ENCODE measurements at regions not wholly inside any gene's neighbourhood (a gene's known extent, or its start where the extent isn't known, plus 50 kb on each side); places are given as distances from the start of the nearest gene placed in this dataset.
"Not testable (repeated sequence)": the region's sequence is repeated elsewhere in the genome, so short reads cannot be mapped to it uniquely, and the experiment has no call there.

DNA sequence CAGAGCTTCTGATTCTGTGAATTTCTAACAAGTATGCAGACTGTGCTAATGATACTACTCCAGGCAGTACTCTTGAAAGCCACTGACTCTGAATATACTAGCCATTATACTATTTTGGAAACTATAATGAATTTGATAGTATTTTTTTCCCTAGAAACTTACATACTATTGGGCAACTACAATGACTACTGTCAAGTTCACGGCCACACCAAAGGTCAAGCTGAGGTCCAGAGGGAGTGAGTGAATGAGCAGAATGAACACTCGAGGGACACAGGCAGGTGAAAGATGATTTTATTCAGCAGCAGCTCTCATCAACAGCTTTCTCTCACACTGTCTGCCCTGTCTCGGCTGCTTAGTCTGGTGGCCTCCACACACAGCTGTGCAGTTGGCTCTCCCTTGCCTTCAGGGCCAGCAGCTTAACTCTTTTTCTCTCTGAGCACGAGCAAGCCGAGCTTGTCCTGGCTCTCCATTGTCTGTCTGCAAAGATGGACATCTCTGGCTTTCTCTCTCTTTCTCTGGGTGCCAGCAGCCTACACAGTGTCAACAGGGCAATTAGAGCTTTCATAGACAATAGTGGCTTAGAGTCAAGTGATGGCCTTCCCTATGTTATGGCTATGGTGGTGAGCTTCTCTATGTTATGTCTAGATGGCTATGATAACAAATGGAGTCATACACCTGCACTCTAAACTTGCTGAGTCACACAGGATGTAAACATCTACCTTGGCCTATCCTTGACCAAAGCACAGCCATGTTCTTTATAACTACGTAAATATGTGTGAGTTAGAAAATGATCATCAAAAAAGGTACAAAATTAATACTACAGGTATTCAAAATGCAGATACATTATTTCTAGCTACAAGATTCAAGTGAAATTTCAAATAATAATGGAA is 362.4 kb downstream of the CGGBP1 start:
- Histone ChIP-seq H3K4me1 (ENCODE audit: insufficient read depth, low read length) (no peaks in the 10 kb centered on the region), H3K36me3 (ENCODE audit: insufficient read depth, low read length) (no peaks in the 10 kb centered on the region), H3K9ac (ENCODE audit: low read depth, low read length) (no peak overlapping the region), H3K9me3 (ENCODE audit: control insufficient read depth, insufficient read depth, low read length) (peaks cover 5% of the 10 kb centered on the region; the same call in 1 of the 2 replicates)

DNA sequence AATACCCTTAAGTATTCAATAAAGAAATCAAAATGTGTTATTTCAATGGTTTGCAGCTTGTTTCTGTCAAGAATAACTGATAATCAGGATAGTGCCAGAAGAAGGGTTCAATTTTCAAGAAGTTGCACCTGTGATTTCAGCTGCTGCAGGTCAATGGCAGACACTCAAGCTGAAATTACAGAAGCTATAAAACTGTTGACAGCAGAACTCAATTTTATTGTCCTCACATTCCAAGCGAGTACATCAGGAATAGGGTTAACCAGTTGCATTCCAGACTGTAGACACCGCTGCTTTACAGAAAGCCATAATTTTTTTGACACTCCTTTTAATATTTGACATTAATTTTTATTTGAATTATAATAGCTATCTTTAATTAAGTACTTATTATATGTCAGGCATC is 364.1 kb downstream of the CGGBP1 start:
- Histone ChIP-seq H3K9me3 (ENCODE audit: control insufficient read depth, insufficient read depth, low read length) (peaks cover 5% of the 10 kb centered on the region; the same call in 1 of the 2 replicates), H3K4me1 (ENCODE audit: insufficient read depth, low read length) (no peaks in the 10 kb centered on the region), H3K36me3 (ENCODE audit: insufficient read depth, low read length) (no peaks in the 10 kb centered on the region), H3K9ac (ENCODE audit: low read depth, low read length) (no peak overlapping the region)

DNA sequence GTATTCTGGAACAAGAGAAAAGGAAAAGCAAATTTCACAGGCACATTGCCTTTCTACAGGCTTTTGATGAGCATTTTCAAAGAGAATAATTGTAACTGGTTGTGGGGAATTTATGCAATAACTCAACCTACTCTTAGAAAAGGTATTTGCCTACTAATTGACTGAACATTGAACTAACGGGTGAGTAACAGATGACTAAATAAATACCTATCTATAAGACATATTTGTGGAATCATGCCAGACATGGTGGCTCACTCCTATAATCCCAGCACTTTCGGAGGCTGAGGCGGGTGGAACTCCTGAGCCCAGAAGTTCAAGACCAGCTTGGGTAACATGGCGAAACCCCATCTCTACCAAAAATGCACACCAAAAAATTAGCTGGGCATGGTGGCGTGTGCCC is 367.7 kb downstream of the CGGBP1 start:
- Histone ChIP-seq H3K9me3 (ENCODE audit: control insufficient read depth, insufficient read depth, low read length) (no peaks in the 10 kb centered on the region), H3K9ac (ENCODE audit: low read depth, low read length) (no peak overlapping the region), H3K36me3 (ENCODE audit: insufficient read depth, low read length) (no peaks in the 10 kb centered on the region), H3K4me1 (ENCODE audit: insufficient read depth, low read length) (no peaks in the 10 kb centered on the region)

DNA sequence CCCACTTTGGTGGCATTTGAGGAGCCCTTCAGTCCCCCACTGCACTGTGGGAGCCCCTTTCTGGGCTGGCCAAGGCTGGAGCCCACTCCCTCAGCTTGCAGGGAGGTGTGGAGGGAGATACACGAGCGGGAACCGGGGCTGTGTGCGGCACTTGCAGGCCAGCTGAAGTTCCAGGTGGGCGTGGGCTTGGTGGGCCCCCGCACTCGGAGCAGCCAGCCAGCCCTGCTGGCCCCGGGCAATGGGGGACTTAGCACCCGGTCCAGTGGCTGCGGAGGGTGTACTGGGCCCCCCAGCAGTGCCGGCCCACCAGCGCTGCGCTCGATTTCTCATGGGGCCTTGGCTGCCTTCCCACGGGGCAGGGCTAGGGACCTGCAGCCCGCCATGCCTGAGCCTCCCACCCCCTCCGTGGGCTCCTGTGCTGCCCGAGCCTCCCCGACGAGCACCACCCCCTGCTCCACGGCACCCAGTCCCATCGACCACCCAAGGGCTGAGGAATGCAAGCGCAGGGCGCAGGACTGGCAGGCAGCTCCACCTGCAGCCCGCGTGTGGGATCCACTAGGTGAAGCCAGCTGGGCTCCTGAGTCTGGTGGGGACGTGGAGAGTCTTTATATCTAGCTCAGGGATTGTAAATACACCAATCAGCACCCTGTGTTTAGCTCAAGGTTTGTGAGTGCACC is 379.7 kb downstream of the CGGBP1 start:
- H3K9ac ChIP-seq (ENCODE audit: low read depth, low read length); H3K36me3 ChIP-seq (ENCODE audit: insufficient read depth, low read length); H3K9me3 ChIP-seq (ENCODE audit: control insufficient read depth, insufficient read depth, low read length); H3K4me1 ChIP-seq (ENCODE audit: insufficient read depth, low read length): not testable (repeated sequence)

DNA sequence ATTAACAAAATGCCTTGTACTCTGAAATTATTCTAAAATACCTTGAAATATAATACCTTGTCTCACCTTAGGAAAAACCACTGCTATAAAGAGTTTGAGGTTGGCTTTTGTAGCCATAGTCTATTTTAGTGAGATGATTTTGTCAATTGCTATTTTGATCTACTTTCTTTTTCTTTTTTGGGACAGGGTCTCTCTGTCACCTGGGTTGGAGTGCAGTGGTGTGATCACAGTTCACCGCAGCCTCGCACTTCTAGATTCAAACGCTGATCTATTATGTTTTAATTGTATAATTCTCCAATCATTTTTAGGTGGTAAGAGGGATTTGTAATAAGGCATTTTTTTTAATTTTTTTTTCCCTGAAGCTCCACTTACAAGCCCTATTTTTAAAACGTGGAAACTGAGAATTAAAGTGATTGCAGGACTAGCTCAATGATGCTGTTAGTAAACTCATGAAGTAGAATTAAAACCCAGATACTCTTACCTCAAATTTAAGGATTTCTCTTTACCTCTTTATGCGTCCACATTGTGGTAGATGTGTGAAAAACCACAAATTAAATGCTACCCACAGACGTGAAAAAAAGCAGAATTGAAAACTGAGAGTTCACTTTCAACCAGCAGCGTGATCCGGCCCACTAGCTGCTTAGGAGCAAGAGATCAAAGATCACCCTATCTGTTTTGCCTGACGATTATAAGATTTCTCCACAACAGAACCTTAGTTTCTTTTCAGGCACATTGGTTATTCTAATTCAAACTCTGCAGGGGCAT is 384.2 kb downstream of the CGGBP1 start:
- no peaks in the 10 kb centered on the region for H3K9me3 ChIP-seq (ENCODE audit: control insufficient read depth, insufficient read depth, low read length)
- no peaks in the 10 kb centered on the region for H3K4me1 ChIP-seq (ENCODE audit: insufficient read depth, low read length)
- no peaks in the 10 kb centered on the region for H3K36me3 ChIP-seq (ENCODE audit: insufficient read depth, low read length)
- H3K9ac ChIP-seq (ENCODE audit: low read depth, low read length) = no peak overlapping the region

DNA sequence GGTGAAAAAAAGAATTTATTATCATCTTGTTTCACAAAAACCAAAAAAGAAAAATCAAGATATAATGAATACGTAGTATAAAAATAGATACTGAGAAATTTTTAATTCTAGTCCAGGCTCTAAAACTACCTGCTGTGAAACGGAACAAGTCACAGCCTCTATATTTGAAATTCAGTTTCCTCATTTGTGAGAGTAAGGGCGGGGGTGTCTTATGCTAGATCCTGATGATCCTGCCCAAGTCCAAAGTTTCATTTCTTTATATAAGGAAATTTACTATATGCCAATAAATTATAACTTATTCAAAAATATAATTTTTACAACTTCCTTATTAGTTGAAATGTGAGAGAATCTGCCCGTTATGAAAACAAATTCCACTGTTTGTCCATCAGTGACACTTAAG is 385.7 kb downstream of the CGGBP1 start:
- H3K9ac ChIP-seq (ENCODE audit: low read depth, low read length) = no peak overlapping the region
- H3K9me3 ChIP-seq (ENCODE audit: control insufficient read depth, insufficient read depth, low read length) = no peaks in the 10 kb centered on the region
- no peaks in the 10 kb centered on the region for H3K4me1 ChIP-seq (ENCODE audit: insufficient read depth, low read length)
- H3K36me3 ChIP-seq (ENCODE audit: insufficient read depth, low read length) = no peaks in the 10 kb centered on the region

DNA sequence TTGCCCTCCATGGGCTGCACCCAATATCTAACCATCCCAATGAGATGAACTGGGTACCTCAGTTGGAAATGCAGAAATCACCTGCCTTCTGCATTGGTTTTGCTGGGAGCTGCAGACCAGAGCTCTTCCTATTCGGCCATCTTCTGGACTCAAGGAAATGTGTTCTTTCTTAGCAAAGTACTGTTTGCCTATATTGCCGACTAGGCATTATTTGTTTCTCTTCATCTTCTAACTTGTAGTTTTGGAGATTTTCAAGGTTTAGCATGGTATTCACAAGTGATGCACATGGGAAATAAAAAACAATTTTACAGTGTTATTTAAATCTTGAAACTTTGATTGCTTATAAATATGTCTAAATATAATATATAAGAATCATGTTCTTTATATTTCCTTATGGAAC is 377.8 kb upstream of the POU1F1 start:
- Histone ChIP-seq H3K9ac (ENCODE audit: low read depth, low read length) (no peak overlapping the region), H3K9me3 (ENCODE audit: control insufficient read depth, insufficient read depth, low read length) (no peaks in the 10 kb centered on the region), H3K36me3 (ENCODE audit: insufficient read depth, low read length) (no peaks in the 10 kb centered on the region), H3K4me1 (ENCODE audit: insufficient read depth, low read length) (no peaks in the 10 kb centered on the region)

DNA sequence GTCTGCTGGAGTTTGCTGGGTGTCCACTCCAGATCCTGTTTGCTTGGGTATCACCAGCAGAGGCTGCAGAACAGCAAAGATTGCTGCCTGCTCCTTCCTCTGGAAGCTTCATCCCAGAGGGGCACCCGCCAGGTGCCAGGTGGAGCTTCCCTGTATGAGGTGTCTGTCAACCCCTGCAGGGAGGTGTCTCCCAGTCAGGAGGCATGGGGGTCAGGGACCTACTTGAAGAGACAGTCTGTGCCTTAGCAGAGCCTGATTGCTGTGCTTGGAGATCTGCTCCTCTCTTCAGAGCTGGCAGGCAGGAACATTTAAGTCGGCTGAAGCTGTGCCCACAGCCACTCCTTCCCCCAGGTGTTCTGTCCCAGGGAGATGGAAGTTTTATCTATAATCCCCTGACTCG is 376.8 kb upstream of the POU1F1 start:
- H3K36me3 ChIP-seq (ENCODE audit: insufficient read depth, low read length); H3K9me3 ChIP-seq (ENCODE audit: control insufficient read depth, insufficient read depth, low read length); H3K9ac ChIP-seq (ENCODE audit: low read depth, low read length); H3K4me1 ChIP-seq (ENCODE audit: insufficient read depth, low read length): not testable (repeated sequence)

DNA sequence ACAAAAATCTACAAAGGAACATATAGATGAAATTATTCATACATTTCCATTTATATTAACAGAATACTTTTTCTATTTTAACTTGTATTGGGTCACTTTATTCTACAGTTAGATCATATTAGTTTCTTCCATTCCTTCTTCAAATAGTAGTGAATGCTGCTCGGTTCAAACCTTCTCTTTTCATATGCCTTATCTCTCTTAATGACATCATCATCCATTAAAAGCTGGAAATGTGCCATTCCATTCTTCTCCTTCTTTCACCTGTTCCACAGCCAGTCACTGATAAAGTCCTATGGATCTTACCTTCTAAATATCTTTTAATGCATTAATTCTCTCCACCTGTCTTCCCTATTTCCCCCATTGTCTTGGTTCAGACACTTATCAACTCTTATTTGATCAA is 358.0 kb upstream of the POU1F1 start:
- no peaks in the 10 kb centered on the region for H3K36me3 ChIP-seq (ENCODE audit: insufficient read depth, low read length)
- no peaks in the 10 kb centered on the region for H3K9me3 ChIP-seq (ENCODE audit: control insufficient read depth, insufficient read depth, low read length)
- no peaks in the 10 kb centered on the region for H3K4me1 ChIP-seq (ENCODE audit: insufficient read depth, low read length)
- H3K9ac ChIP-seq (ENCODE audit: low read depth, low read length) = no peak overlapping the region

DNA sequence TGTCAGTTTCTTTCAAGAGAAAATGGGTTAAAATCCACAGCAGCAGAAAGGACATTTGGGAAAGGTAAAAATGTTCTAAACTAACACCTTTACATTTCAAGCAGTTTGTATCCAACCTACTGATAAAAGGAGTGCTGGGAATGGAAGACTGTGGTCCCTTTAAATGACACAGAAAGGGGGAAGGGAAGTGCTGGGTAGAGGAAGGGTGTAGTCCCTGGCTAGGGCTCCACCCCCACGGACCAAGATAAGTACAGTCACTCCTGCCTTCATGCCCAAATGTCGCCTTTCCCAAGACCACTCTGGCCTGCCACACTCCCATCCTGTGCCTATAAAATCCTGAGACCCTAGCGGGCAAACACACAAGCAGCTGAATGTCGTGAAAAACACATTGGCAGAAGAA is 350.9 kb upstream of the POU1F1 start:
- H3K36me3 ChIP-seq (ENCODE audit: insufficient read depth, low read length) = no peaks in the 10 kb centered on the region
- H3K9me3 ChIP-seq (ENCODE audit: control insufficient read depth, insufficient read depth, low read length) = no peaks in the 10 kb centered on the region
- H3K9ac ChIP-seq (ENCODE audit: low read depth, low read length) = no peak overlapping the region
- no peaks in the 10 kb centered on the region for H3K4me1 ChIP-seq (ENCODE audit: insufficient read depth, low read length)

DNA sequence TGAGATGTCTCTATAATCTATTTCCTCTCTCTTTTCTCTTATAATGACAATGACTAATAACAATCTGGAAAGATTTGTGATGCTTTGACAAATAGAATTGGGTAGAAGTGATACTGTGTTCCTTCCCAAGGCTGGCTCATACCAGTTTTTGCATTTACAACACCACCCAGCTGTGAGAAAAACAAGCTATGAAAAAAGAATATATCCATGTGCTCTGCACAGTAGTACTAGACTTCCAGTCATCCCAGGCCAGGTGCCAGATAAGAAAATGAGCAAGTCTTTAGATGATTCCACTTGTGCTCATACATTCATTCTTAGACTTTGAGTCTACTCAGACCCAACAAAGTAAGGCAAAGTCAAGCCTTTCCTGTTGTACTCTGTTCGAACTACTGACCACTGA is 350.2 kb upstream of the POU1F1 start:
- no peaks in the 10 kb centered on the region for H3K4me1 ChIP-seq (ENCODE audit: insufficient read depth, low read length)
- no peaks in the 10 kb centered on the region for H3K9me3 ChIP-seq (ENCODE audit: control insufficient read depth, insufficient read depth, low read length)
- no peak overlapping the region for H3K9ac ChIP-seq (ENCODE audit: low read depth, low read length)
- H3K36me3 ChIP-seq (ENCODE audit: insufficient read depth, low read length) = no peaks in the 10 kb centered on the region

DNA sequence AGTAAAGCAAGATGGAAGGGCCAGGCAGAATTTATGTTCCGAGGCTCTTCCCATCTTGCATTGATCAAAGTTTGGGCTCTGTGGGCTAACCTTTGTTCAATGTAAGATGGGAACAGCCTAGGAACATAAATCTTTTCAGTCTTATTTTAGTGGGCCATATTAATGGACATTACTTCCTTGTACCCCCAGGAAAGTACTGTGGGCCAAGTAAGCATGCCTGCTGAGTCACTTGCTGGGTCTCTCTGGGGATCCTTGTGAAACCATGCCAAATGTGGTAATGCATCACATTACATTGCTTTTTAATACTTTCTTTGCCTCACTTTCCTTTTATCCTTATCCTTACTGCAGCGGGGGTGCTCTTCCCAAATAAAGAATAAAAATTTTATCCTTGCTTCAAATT is 349.5 kb upstream of the POU1F1 start:
- Histone ChIP-seq H3K9ac (ENCODE audit: low read depth, low read length) (no peak overlapping the region), H3K9me3 (ENCODE audit: control insufficient read depth, insufficient read depth, low read length) (no peaks in the 10 kb centered on the region), H3K36me3 (ENCODE audit: insufficient read depth, low read length) (no peaks in the 10 kb centered on the region), H3K4me1 (ENCODE audit: insufficient read depth, low read length) (no peaks in the 10 kb centered on the region)

DNA sequence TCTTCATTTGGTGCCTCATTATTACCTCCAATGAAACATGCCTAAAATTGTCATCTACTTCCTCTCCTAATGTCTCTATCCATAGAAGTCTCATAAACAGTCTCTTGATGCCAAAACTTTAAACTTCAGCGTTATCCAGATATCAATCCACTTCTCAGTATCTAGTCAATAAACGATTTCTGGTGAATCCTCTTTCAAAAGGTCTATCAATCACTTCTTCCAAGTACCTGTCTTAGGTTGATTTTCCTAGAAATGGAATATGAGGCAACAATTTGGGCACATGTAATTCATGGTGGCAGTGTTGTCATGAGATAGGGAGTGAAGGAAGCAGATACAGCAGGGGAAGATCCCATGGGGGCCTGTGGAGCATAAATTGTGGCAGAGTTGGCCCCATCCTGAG is 348.5 kb upstream of the POU1F1 start:
- H3K36me3 ChIP-seq (ENCODE audit: insufficient read depth, low read length) = no peaks in the 10 kb centered on the region
- H3K4me1 ChIP-seq (ENCODE audit: insufficient read depth, low read length) = no peaks in the 10 kb centered on the region
- H3K9me3 ChIP-seq (ENCODE audit: control insufficient read depth, insufficient read depth, low read length) = no peaks in the 10 kb centered on the region
- no peak overlapping the region for H3K9ac ChIP-seq (ENCODE audit: low read depth, low read length)

DNA sequence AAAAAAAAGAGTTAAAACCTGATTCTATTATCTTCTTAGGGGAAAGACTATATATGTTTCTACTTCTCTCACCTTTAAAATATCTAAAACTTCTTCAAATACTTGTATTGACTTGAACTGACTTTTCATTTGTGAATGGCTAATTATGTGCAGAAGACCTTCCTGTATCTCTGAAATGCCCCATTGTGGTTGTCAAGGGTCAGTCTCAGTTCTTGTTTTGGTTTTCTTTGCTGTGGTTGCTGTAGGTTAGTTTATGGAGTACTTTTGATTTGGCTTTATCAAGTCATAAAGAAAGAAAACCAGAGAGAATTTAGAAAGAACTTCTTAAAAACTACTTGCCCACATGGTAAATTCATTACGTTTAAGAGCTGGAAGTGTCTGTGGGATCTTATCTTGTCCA is 345.3 kb upstream of the POU1F1 start:
- H3K9ac ChIP-seq (ENCODE audit: low read depth, low read length) = no peak overlapping the region
- H3K4me1 ChIP-seq (ENCODE audit: insufficient read depth, low read length) = no peaks in the 10 kb centered on the region
- H3K36me3 ChIP-seq (ENCODE audit: insufficient read depth, low read length) = no peaks in the 10 kb centered on the region
- no peaks in the 10 kb centered on the region; the same call in 1 of the 2 replicates for H3K9me3 ChIP-seq (ENCODE audit: control insufficient read depth, insufficient read depth, low read length)
